ENCODE measurements at regions not wholly inside any gene's neighbourhood (a gene's known extent, or its start where the extent isn't known, plus 50 kb on each side); places are given as distances from the start of the nearest gene placed in this dataset.
"Not testable (repeated sequence)": the region's sequence is repeated elsewhere in the genome, so short reads cannot be mapped to it uniquely, and the experiment has no call there.

GRCh38 chr2:91521944-91522343 is 2830.5 kb downstream of the RPIA start:
- not testable (repeated sequence) for DNase-seq (ENCODE audit: low spot score)

GRCh38 chr2:91522877-91523276 is 2831.4 kb downstream of the RPIA start:
- DNase-seq (ENCODE audit: low spot score) = not testable (repeated sequence)

- not testable (repeated sequence) for DNase-seq (ENCODE audit: low spot score)
Measured at GRCh38 chr2:91523751-91524150, 2832.3 kb downstream of the RPIA start.

DNA sequence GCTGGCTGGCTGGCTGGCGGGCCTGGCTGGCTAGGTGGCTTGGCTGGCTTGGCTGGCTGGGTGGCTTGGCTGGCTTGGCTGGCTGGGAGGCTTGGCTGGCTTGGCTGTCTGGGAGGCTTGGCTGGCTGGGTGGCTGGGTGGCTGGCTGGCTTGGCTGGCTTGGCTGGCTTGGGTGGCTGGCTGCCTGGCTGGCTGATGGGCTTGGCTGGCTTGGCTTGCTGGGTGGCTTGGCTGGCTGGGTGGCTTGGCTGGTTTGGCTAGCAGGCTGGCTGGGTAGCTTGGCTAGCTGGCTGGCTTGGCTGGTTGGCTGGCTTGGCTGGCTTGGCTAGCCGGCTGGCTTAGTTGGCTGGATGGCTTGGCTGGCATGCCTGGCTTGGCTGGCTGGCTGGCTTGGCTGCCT is 2834.1 kb downstream of the RPIA start:
- DNase-seq (ENCODE audit: low spot score) = not testable (repeated sequence)

GRCh38 chr2:91526083-91526482 is 2834.6 kb downstream of the RPIA start:
- DNase-seq (ENCODE audit: low spot score) = not testable (repeated sequence)

- not testable (repeated sequence) for DNase-seq (ENCODE audit: low spot score)
Measured at GRCh38 chr2:91527056-91527455, 2835.6 kb downstream of the RPIA start.

GRCh38 chr2:91527491-91528031 is 2836.1 kb downstream of the RPIA start:
- peak; percentile 2 for DNase-seq (ENCODE audit: low spot score)

DNA sequence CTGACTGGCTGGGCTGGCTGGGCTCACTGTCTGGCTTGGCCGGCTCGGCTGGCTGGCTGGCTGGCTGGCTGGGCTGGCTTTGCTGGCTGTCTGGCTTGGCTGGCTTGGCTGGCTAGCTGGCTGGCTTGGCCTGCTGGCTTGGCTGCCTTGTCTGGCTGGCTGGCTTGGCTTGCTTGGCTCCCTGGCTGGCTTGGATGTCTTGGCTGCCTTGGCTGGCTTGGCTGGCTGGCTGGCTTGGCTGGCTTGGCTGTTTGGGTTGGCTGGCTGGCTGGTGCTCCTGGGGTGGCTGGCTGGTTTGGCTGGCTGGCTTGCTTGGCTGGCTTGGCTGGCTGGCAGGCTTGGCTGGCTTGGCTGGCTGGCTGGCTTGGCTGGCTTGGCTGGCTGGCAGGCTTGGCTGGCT is 2836.9 kb downstream of the RPIA start:
- DNase-seq (ENCODE audit: low spot score) = not testable (repeated sequence)

GRCh38 chr2:91536109-91536508 is 2844.6 kb downstream of the RPIA start:
- not testable (repeated sequence) for DNase-seq (ENCODE audit: low spot score)

GRCh38 chr2:91536549-91537263 is 2845.2 kb downstream of the RPIA start:
- not testable (repeated sequence) for DNase-seq (ENCODE audit: low spot score)

GRCh38 chr2:91549316-91549715 is 2857.8 kb downstream of the RPIA start:
- not testable (repeated sequence) for DNase-seq (ENCODE audit: low spot score)

DNA sequence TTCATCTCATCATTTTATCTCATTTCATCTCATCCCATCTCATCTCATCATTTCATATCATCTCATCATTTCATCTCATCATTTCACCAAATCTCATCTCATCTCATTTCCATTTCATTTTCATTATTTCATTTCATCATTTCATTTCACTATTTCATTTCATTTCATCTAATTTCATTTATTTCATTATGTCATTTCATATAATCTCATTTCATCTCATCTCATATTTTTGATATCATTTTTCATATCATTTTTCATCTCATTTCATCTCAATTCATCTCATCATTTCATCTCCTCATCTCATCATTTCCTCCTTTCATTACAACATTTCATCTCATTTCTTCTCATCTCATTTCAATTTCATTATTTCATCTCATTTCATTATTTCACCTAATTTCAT is 2866.8 kb downstream of the RPIA start:
- not testable (repeated sequence) for DNase-seq (ENCODE audit: low spot score)

DNA sequence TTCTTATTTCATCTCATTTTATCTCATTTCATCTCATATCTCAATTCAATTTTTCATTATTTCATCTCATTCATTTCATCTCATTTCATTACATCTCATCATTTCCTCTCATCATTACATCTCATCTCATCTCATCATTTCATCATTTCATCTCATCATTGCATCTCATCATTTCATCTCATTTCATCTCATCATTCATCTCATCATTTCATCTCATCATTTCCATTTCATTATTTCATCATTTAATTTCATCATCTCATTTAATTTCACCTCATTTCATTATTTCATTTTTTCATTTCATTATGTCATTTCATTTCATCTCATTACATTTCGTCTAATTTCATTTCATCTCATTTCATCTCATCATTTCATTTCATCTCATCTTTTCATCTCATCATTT is 2867.8 kb downstream of the RPIA start:
- not testable (repeated sequence) for DNase-seq (ENCODE audit: low spot score)

- DNase-seq (ENCODE audit: low spot score) = not testable (repeated sequence)
Measured at GRCh38 chr2:91559886-91560614, 2868.6 kb downstream of the RPIA start.

- not testable (repeated sequence) for DNase-seq (ENCODE audit: low spot score)
Measured at GRCh38 chr2:91562184-91562583, 2870.7 kb downstream of the RPIA start.

DNA sequence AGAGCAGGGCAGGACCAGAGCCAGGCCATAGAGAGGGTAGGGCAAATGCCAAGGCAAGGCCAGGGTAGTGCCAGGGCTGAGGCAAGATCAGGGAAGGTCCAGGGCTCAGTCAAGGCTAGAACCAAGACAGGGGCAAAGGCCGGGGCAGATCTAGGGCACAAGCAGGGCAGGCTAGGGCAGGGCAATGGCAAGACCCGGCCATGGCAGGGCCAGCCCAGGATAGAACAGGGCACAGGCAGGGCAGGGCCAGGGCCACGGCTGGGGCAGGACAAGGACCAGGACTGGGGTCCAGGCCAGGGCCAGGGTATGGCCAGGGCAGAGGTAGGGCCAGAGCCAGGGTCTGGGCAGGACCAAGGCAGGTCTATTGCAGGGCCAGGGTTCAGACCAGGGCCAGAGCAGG is 2873.2 kb downstream of the RPIA start:
- DNase-seq (ENCODE audit: low spot score) = not testable (repeated sequence)

- not testable (repeated sequence) for DNase-seq (ENCODE audit: low spot score)
Measured at GRCh38 chr2:91565689-91566430, 2874.4 kb downstream of the RPIA start.

- not testable (repeated sequence) for DNase-seq (ENCODE audit: low spot score)
Measured at GRCh38 chr2:91566611-91567010, 2875.1 kb downstream of the RPIA start.

DNA sequence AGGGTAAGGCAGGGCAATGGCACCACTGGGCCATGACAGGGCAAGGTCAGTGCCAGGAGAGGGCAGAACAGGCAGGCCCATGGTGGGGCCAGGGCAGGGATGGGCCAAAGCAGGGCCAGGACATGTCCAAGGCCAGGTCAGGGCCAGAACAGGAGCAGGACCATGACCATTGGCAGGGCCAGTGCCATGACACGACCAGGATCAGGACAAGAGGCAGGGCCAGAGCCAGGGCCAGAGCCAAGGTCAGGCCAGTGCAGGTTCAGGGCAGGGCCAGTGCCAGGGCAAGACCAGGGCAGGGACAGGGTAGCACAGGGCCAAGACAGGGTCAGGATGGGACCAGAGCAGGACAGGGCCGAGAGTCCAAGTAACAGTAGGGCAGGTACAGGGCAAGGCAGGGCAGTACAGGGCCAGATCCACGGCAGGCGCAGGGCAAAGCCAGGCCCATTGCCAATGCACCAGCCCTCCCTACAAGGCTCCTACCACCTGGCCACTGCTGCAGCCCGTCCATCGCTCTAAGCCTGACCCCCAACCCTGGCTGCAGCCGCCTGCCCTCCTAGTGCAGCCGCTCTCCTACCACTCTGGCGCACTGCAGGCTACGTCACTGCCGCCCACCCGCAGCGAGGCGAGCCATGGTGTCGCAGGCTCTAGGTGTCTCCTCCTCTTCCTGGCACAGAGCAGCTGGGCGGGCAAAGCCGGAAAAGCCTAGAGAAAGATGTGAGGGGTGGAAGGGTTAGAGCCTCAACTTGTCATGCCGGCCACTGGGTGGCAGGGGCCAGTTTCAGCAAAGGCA is 2876.3 kb downstream of the RPIA start:
- not testable (repeated sequence) for DNase-seq (ENCODE audit: low spot score)

GRCh38 chr2:91568391-91569338 is 2877.2 kb downstream of the RPIA start:
- DNase-seq (ENCODE audit: low spot score) = not testable (repeated sequence)
